IMR-90 (cell line): ENCODE measurements at regions not wholly inside any gene's neighbourhood (a gene's known extent, or its start where the extent isn't known, plus 50 kb on each side); places are given as distances from the start of the nearest gene placed in this dataset.

Experiments
- ATAC-seq: fragments of 200-7000 bp; cut with Tn5 transposase; 2 replicates; pipeline ENCODE4 v1.9.1; 2020; ENCODE audit warnings: low read depth, mild to moderate bottlenecking, moderate library complexity
- BruUV-seq: library from RNA; stranded (reverse); fragments of 400-500 nt; replicated peaks from 2 replicates; lab custom pipeline; 2021; lab: Mats Ljungman, UMichigan
- CTCF ChIA-PET: fragments of 300-600 bp; formaldehyde crosslinking; extraction: SDS; loops from one replicate; lab custom pipeline; 2021; ENCODE audit warnings: antibody characterized with exemption; lab: Yijun Ruan, JAX
- POLR2A ChIA-PET: fragments of 300-600 bp; sonication (Branson Sonifier 250); formaldehyde crosslinking; loops from one replicate; lab custom pipeline; 2022; ENCODE audit warnings: antibody characterized with exemption; ENCODE audit not compliant: unreplicated experiment; lab: Charles Lee
- DNase-seq: peaks from one replicate; pipeline ENCODE4 v3.0.0; 2013
- H2AFZ ChIP-seq: replicated peaks from 2 replicates; pipeline ENCODE3; 2013; ENCODE audit warnings: low read length, mild to moderate bottlenecking; ENCODE audit not compliant: poor library complexity
- H2AK5ac ChIP-seq: 2 replicates; pipeline ENCODE4 v1.6.1; 2013; ENCODE audit warnings: low read depth, low read length, inconsistent platforms
- H2AK9ac ChIP-seq: replicated peaks from 2 replicates; pipeline ENCODE3; 2013; ENCODE audit warnings: mild to moderate bottlenecking, low read depth, low read length, moderate library complexity; ENCODE audit not compliant: poor library complexity
- H2BK120ac ChIP-seq: 2 replicates; pipeline ENCODE4 v1.6.1; 2013; ENCODE audit warnings: low read depth, low read length, inconsistent platforms
- H2BK15ac ChIP-seq: 3 replicates; pipeline ENCODE4 v1.6.1; 2013; ENCODE audit warnings: low read depth, low read length, inconsistent platforms
- H2BK20ac ChIP-seq: 2 replicates; pipeline ENCODE4 v1.6.1; 2013; ENCODE audit warnings: low read depth, mild to moderate bottlenecking, inconsistent platforms, low read length, moderate library complexity
- H2BK5ac ChIP-seq: 2 replicates; pipeline ENCODE4 v1.6.1; 2013; ENCODE audit warnings: mild to moderate bottlenecking, low read depth, low read length, inconsistent platforms; ENCODE audit not compliant: poor library complexity, severe bottlenecking
- H3K14ac ChIP-seq: replicated peaks from 2 replicates; pipeline ENCODE4 v1.6.1; 2013; ENCODE audit warnings: low read depth, low read length, inconsistent platforms
- H3K18ac ChIP-seq: 2 replicates; pipeline ENCODE4 v1.6.1; 2013; ENCODE audit warnings: low read depth, low read length, control low read depth
- H3K23ac ChIP-seq: 2 replicates; pipeline ENCODE4 v1.6.1; 2013; ENCODE audit warnings: low read depth, low read length, inconsistent platforms
- H3K27ac ChIP-seq: 2 replicates; pipeline ENCODE4 v1.5.1; 2013; ENCODE audit warnings: mild to moderate bottlenecking, control low read depth, low read length; ENCODE audit not compliant: insufficient read depth
- H3K27me3 ChIP-seq: 2 replicates; pipeline ENCODE4 v1.6.1; 2013; ENCODE audit warnings: low read length; ENCODE audit not compliant: control insufficient read depth, insufficient read depth
- H3K36me3 ChIP-seq: 2 replicates; pipeline ENCODE4 v1.6.1; 2013; ENCODE audit warnings: low read length, mixed read lengths; ENCODE audit not compliant: control insufficient read depth, insufficient read depth
- H3K4ac ChIP-seq: 2 replicates; pipeline ENCODE4 v1.6.1; 2013; ENCODE audit warnings: low read depth, low read length, inconsistent platforms
- H3K4me1 ChIP-seq: 2 replicates; pipeline ENCODE4 v1.6.1; 2013; ENCODE audit warnings: low read length, mixed read lengths; ENCODE audit not compliant: control insufficient read depth, insufficient read depth
- H3K4me2 ChIP-seq: 2 replicates; pipeline ENCODE4 v1.6.1; 2013; ENCODE audit warnings: low read depth, mild to moderate bottlenecking, control low read depth, low read length, moderate library complexity
- H3K4me3 ChIP-seq: 2 replicates; pipeline ENCODE4 v1.5.1; 2013; ENCODE audit warnings: low read depth, mild to moderate bottlenecking, control low read depth, low read length, moderate library complexity; ENCODE audit not compliant: insufficient read depth
- H3K56ac ChIP-seq: 2 replicates; pipeline ENCODE4 v1.6.1; 2013; ENCODE audit warnings: low read length, inconsistent platforms; ENCODE audit not compliant: insufficient read depth; ENCODE audit errors: extremely low read depth
- H3K79me1 ChIP-seq, 2 experiments: 2 replicates each; pipeline ENCODE4 v1.6.1; 2013; ENCODE audit warnings: low read length in 2 of 2, inconsistent platforms in 1 of 2, low read depth in 1 of 2
- H3K9ac ChIP-seq: 2 replicates; pipeline ENCODE4 v1.6.1; 2013; ENCODE audit warnings: low read depth, low read length, control low read depth
- H3K9me1 ChIP-seq: 2 replicates; pipeline ENCODE4 v1.6.1; 2013; ENCODE audit warnings: low read length, inconsistent platforms; ENCODE audit not compliant: insufficient read depth
- H3K9me3 ChIP-seq: 2 replicates; pipeline ENCODE4 v1.6.1; 2013; ENCODE audit warnings: low read length; ENCODE audit not compliant: control insufficient read depth, insufficient read depth
- H4K20me1 ChIP-seq: 2 replicates; pipeline ENCODE4 v1.6.1; 2013; ENCODE audit warnings: low read length, inconsistent platforms; ENCODE audit not compliant: insufficient read depth
- H4K5ac ChIP-seq: 2 replicates; pipeline ENCODE4 v1.6.1; 2013; ENCODE audit warnings: mild to moderate bottlenecking, low read depth, low read length, control low read depth
- H4K8ac ChIP-seq, 2 experiments: 2 replicates each; pipeline ENCODE4 v1.6.1; 2013; ENCODE audit warnings: low read depth in 2 of 2, low read length in 2 of 2, control low read depth in 1 of 2, inconsistent platforms in 1 of 2
- H4K91ac ChIP-seq: 2 replicates; pipeline ENCODE4 v1.6.1; 2013; ENCODE audit warnings: low read depth, low read length, inconsistent platforms; ENCODE audit not compliant: insufficient read depth
- BHLHE40 ChIP-seq: fragments of 150-350 bp; IDR thresholded peaks from 2 replicates; pipeline ENCODE4 v1.6.1; 2016; ENCODE audit warnings: mild to moderate bottlenecking, low read depth, low read length
- CTCF ChIP-seq: conservative IDR thresholded peaks from 2 replicates; pipeline ENCODE4 v1.5.1; 2012; ENCODE audit warnings: mild to moderate bottlenecking, low read depth, low read length, improper control_type of control experiment
- MAZ ChIP-seq: IDR thresholded peaks from 2 replicates; pipeline ENCODE4 v1.6.1; 2012; ENCODE audit warnings: low read depth, mild to moderate bottlenecking, low read length, improper control_type of control experiment, moderate library complexity, borderline replicate concordance
- MXI1 ChIP-seq: IDR thresholded peaks from 2 replicates; pipeline ENCODE4 v1.6.1; 2012; ENCODE audit warnings: low read depth, mild to moderate bottlenecking, low read length, moderate library complexity, borderline replicate concordance
- NFE2L2 ChIP-seq: fragments of 150-350 bp; IDR thresholded peaks from 2 replicates; pipeline ENCODE4 v1.6.1; 2016; ENCODE audit warnings: low read depth, mild to moderate bottlenecking, low read length
- RAD21 ChIP-seq: IDR thresholded peaks from 2 replicates; pipeline ENCODE4 v1.6.1; 2012; ENCODE audit warnings: low read length, improper control_type of control experiment
- SMC3 ChIP-seq: fragments of 150-350 bp; IDR thresholded peaks from 2 replicates; pipeline ENCODE4 v1.6.1; 2016; ENCODE audit warnings: low read depth, mild to moderate bottlenecking, antibody characterized with exemption, low read length, moderate library complexity
- WGBS, 2 experiments: methylation state at CpG; one replicate each; pipeline versions ENCODE4 v1.1.5 to v1.1.7; 2013; ENCODE audit warnings: missing lambda C conversion rate in 2 of 2; ENCODE audit not compliant: insufficient read length in 1 of 2; ENCODE audit errors: extremely low coverage in 2 of 2; 5-methylcytosine and 5-hydroxymethylcytosine counted together
- dilution Hi-C: fragments of 300-500 bp; cut with HindIII; formaldehyde crosslinking; loops from one replicate; pipeline ENCODE4 v1.14.3; 2018; ENCODE audit warnings: low sequenced_read_pairs; ENCODE audit not compliant: unreplicated experiment
- in situ Hi-C: fragments of 300-500 bp; cut with MboI; formaldehyde crosslinking; loops from 3 replicates; pipeline ENCODE4 v1.14.3; 2019; ENCODE audit warnings: low sequenced_read_pairs, inconsistent platforms, mixed read lengths
- intact Hi-C: fragments of 100-400 bp; cut with micrococcal nuclease; formaldehyde crosslinking; loops from 2 replicates; pipeline ENCODE4 v1.10.0; 2022

GRCh38 chr14:50028458-50028857 is 87.9 kb downstream of the VCPKMT start:
- no peak overlapping the region for H2BK5ac ChIP-seq
- BruUV-seq, result no TSS peak
- 77% methylated on average over 5 of the region's 6 CpGs; no CpG with 5 or more reads in 1 of the 2 experiments for WGBS, 2 experiments
- no peak overlapping the region for H2BK20ac ChIP-seq
- H3K9ac ChIP-seq, result no peak overlapping the region
- no peaks in the 10 kb centered on the region for H3K36me3 ChIP-seq
- in situ Hi-C loops (no loop called here), dilution Hi-C loops (no loop called here), intact Hi-C loops (no loop called here)
- DNase-seq (no peak), ATAC-seq (no peak)
- no peak overlapping the region for H2BK15ac ChIP-seq
- no peak overlapping the region for H3K18ac ChIP-seq
- no peak overlapping the region for H3K14ac ChIP-seq
- no peak overlapping the region for H2AFZ ChIP-seq
- H3K4ac ChIP-seq, result no peak overlapping the region
- no peak overlapping the region for H3K23ac ChIP-seq
- no peak overlapping the region for H4K91ac ChIP-seq
- H4K8ac ChIP-seq, result no peak overlapping the region
- ChIA-PET POLR2A (no interaction called here), CTCF (interaction anchor here (1.2 kb wide), 1 partner anchor 10 kb away, joined by 4 read pairs; no protein-coding TSS in a partner anchor)
- H3K27me3 ChIP-seq, result no peaks in the 10 kb centered on the region
- no peak overlapping the region for H3K4me3 ChIP-seq
- peaks cover 6% of the 10 kb centered on the region for H3K9me3 ChIP-seq
- H2AK5ac ChIP-seq, result no peak overlapping the region
- no peak overlapping the region for H3K27ac ChIP-seq
- H4K20me1 ChIP-seq, result peaks cover 4% of the 10 kb centered on the region; the same call in 1 of the 2 replicates
- H3K9me1 ChIP-seq, result no peaks in the 10 kb centered on the region
- no peak overlapping the region for H4K5ac ChIP-seq
- no peak overlapping the region for H3K4me2 ChIP-seq
- no peak overlapping the region for H2AK9ac ChIP-seq
- H3K56ac ChIP-seq, result no peak overlapping the region
- no peak overlapping the region for H2BK120ac ChIP-seq
- H3K79me1 ChIP-seq, result no peaks in the 10 kb centered on the region; a peak in 1 of 4 replicates
- TF ChIP-seq MXI1, result no peak
- no peak for TF ChIP-seq CTCF
- no peak for TF ChIP-seq BHLHE40
- TF ChIP-seq RAD21, result no peak
- TF ChIP-seq MAZ, result no peak
- TF ChIP-seq SMC3, result no peak
- no peak for TF ChIP-seq NFE2L2
- peaks cover 14% of the 10 kb centered on the region for H3K4me1 ChIP-seq
